ENCODE measurements at regions not wholly inside any gene's neighbourhood (a gene's known extent, or its start where the extent isn't known, plus 50 kb on each side); places are given as distances from the start of the nearest gene placed in this dataset.

- TF ChIP-seq, protein P1, sequence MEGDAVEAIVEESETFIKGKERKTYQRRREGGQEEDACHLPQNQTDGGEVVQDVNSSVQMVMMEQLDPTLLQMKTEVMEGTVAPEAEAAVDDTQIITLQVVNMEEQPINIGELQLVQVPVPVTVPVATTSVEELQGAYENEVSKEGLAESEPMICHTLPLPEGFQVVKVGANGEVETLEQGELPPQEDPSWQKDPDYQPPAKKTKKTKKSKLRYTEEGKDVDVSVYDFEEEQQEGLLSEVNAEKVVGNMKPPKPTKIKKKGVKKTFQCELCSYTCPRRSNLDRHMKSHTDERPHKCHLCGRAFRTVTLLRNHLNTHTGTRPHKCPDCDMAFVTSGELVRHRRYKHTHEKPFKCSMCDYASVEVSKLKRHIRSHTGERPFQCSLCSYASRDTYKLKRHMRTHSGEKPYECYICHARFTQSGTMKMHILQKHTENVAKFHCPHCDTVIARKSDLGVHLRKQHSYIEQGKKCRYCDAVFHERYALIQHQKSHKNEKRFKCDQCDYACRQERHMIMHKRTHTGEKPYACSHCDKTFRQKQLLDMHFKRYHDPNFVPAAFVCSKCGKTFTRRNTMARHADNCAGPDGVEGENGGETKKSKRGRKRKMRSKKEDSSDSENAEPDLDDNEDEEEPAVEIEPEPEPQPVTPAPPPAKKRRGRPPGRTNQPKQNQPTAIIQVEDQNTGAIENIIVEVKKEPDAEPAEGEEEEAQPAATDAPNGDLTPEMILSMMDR (IDR thresholded peaks at IDR 0.05; ENCODE audit: poor library complexity, severe bottlenecking): no peak
- TF ChIP-seq TAF1 (IDR thresholded peaks at IDR 0.05; ENCODE audit: low read depth) (no peak), REST (IDR thresholded peaks at IDR 0.05; ENCODE audit: borderline replicate concordance) (no peak), EP300 (conservative IDR thresholded peaks at IDR 0.05; ENCODE audit: poor library complexity, severe bottlenecking) (no peak), RAD21 (conservative IDR thresholded peaks at IDR 0.05) (no peak), POLR2AphosphoS5 (IDR thresholded peaks at IDR 0.05) (no peak), SMC3 (conservative IDR thresholded peaks at IDR 0.05; ENCODE audit: poor library complexity) (no peak)
Observed at GRCh38 chr1:229938551-229938950, 128.5 kb upstream of the GALNT2 start.
